Neural cell (in vitro differentiated cells): ENCODE measurements at regions not wholly inside any gene's neighbourhood (a gene's known extent, or its start where the extent isn't known, plus 50 kb on each side); places are given as distances from the start of the nearest gene placed in this dataset.

Experiments
- H2AFZ ChIP-seq: fragments of 200-600, 300-800 bp; sonication (generic), shearing (Covaris generic); 2 replicates; pipeline ENCODE4 v1.6.0; 2014; ENCODE audit warnings: low read depth, mild to moderate bottlenecking, antibody characterized with exemption, low read length, moderate library complexity
- H3F3A ChIP-seq: fragments of 200-600 bp; shearing (Covaris generic); 2 replicates; pipeline ENCODE4 v1.6.1; 2016; ENCODE audit warnings: mild to moderate bottlenecking, moderate library complexity, mixed read lengths, antibody characterized with exemption, low read length; ENCODE audit not compliant: insufficient read depth, poor library complexity, severe bottlenecking
- H3K27ac ChIP-seq: fragments of 200-600, 300-800 bp; sonication (generic), shearing (Covaris generic); 2 replicates; pipeline ENCODE4 v1.5.1; 2014; ENCODE audit warnings: mild to moderate bottlenecking, low read length, moderate library complexity
- H3K27me3 ChIP-seq: fragments of 300-800, 200-600 bp; sonication (generic), shearing (Covaris generic); 2 replicates; pipeline ENCODE4 v1.6.0; 2014; ENCODE audit warnings: mild to moderate bottlenecking, low read depth, low read length, moderate library complexity; ENCODE audit not compliant: insufficient read depth
- H3K36me3 ChIP-seq: fragments of 300-800, 200-600 bp; sonication (generic), shearing (Covaris generic); 2 replicates; pipeline ENCODE4 v1.5.1; 2014; ENCODE audit warnings: mild to moderate bottlenecking, antibody characterized with exemption, low read length, moderate library complexity; ENCODE audit not compliant: insufficient read depth
- H3K4me2 ChIP-seq: fragments of 300-800, 200-600 bp; sonication (generic), shearing (Covaris generic); 2 replicates; pipeline ENCODE4 v1.6.0; 2014; ENCODE audit warnings: mild to moderate bottlenecking, low read length
- H3K4me3 ChIP-seq: fragments of 300-800, 200-600 bp; sonication (generic), shearing (Covaris generic); 2 replicates; pipeline ENCODE4 v1.5.1; 2014; ENCODE audit warnings: mild to moderate bottlenecking, low read length, moderate library complexity
- H3K79me2 ChIP-seq: fragments of 200-600 bp; shearing (Covaris generic); replicated peaks from 2 replicates; pipeline ENCODE4 v1.6.0; 2014; ENCODE audit warnings: mild to moderate bottlenecking, low read length, moderate library complexity; ENCODE audit not compliant: insufficient read depth
- H3K9ac ChIP-seq: fragments of 300-800, 200-600 bp; sonication (generic), shearing (Covaris generic); 2 replicates; pipeline ENCODE4 v1.6.1; 2016; ENCODE audit warnings: mild to moderate bottlenecking, low read length, mixed read lengths
- H3K9me2 ChIP-seq: fragments of 200-600 bp; shearing (Covaris generic); 2 replicates; pipeline ENCODE4 v1.6.1; 2016; ENCODE audit warnings: mild to moderate bottlenecking, low read length, mixed read lengths; ENCODE audit not compliant: insufficient read depth
- H3K9me3 ChIP-seq: fragments of 200-600, 300-800 bp; sonication (generic), shearing (Covaris generic); 2 replicates; pipeline ENCODE4 v1.6.1; 2016; ENCODE audit warnings: mild to moderate bottlenecking, mixed run types, low read length, moderate library complexity, mixed read lengths
- H4K20me1 ChIP-seq: fragments of 200-600 bp; shearing (Covaris generic); 2 replicates; pipeline ENCODE4 v1.6.1; 2016; ENCODE audit warnings: mild to moderate bottlenecking, mixed run types; ENCODE audit not compliant: insufficient read depth
- EP300 ChIP-seq: fragments of 450-650 bp; conservative IDR thresholded peaks from 2 replicates; pipeline ENCODE4 v1.6.1; 2014; ENCODE audit warnings: antibody characterized with exemption, mild to moderate bottlenecking, moderate library complexity; ENCODE audit not compliant: poor library complexity, severe bottlenecking
- EZH2 ChIP-seq: fragments of 200-600, 300-800 bp; shearing (Covaris generic), sonication (generic); IDR thresholded peaks from 2 replicates; pipeline ENCODE4 v1.6.1; 2014; ENCODE audit warnings: antibody characterized with exemption, low read length, borderline replicate concordance, mild to moderate bottlenecking; ENCODE audit not compliant: insufficient read depth, poor library complexity, severe bottlenecking
- MXI1 ChIP-seq: fragments of 450-650 bp; conservative IDR thresholded peaks from 2 replicates; pipeline ENCODE4 v1.6.1; 2014; ENCODE audit warnings: antibody characterized with exemption, mild to moderate bottlenecking; ENCODE audit not compliant: poor library complexity, severe bottlenecking
- POLR2AphosphoS5 ChIP-seq: IDR thresholded peaks from 2 replicates; pipeline ENCODE4 v1.6.1; 2012
- RAD21 ChIP-seq: fragments of 450-650 bp; conservative IDR thresholded peaks from 2 replicates; pipeline ENCODE4 v1.6.1; 2014; ENCODE audit warnings: antibody characterized with exemption, mild to moderate bottlenecking, moderate library complexity
- SMC3 ChIP-seq: fragments of 450-650 bp; conservative IDR thresholded peaks from 2 replicates; pipeline ENCODE4 v1.6.1; 2014; ENCODE audit warnings: antibody characterized with exemption, mild to moderate bottlenecking, moderate library complexity; ENCODE audit not compliant: poor library complexity
- TAF1 ChIP-seq: IDR thresholded peaks from 2 replicates; pipeline ENCODE4 v1.6.1; 2012; ENCODE audit warnings: low read depth
- TF ChIP-seq, protein P1 (sequence below): fragments of 450-650 bp; IDR thresholded peaks from 2 replicates; pipeline ENCODE4 v1.5.1; 2014; ENCODE audit warnings: antibody characterized with exemption, mild to moderate bottlenecking, moderate library complexity; ENCODE audit not compliant: poor library complexity, severe bottlenecking
- TF ChIP-seq, protein P2 (sequence below): IDR thresholded peaks from 2 replicates; pipeline ENCODE4 v1.6.1; 2012; ENCODE audit warnings: borderline replicate concordance

DNA sequence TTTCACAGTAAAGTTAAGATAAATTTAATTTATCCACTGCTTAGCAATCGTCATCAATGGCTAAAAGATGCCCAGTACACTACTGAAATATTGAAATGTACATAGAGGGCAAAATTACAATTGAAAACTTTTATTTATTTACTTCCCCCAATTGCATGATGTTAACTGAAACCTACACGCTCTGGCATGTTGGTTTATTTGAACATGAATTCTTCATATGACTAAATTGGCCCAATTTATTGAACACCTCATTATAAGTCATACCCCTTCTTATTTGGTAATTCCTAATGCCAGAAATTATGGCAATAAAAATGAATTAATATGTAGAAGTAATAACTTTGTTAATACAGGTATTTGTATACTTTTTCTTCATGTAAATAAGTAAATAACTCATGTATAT lies 183.0 kb upstream of the ZC3H15 start:
- no peaks in the 10 kb centered on the region for H3K36me3 ChIP-seq
- TF ChIP-seq, protein P1, sequence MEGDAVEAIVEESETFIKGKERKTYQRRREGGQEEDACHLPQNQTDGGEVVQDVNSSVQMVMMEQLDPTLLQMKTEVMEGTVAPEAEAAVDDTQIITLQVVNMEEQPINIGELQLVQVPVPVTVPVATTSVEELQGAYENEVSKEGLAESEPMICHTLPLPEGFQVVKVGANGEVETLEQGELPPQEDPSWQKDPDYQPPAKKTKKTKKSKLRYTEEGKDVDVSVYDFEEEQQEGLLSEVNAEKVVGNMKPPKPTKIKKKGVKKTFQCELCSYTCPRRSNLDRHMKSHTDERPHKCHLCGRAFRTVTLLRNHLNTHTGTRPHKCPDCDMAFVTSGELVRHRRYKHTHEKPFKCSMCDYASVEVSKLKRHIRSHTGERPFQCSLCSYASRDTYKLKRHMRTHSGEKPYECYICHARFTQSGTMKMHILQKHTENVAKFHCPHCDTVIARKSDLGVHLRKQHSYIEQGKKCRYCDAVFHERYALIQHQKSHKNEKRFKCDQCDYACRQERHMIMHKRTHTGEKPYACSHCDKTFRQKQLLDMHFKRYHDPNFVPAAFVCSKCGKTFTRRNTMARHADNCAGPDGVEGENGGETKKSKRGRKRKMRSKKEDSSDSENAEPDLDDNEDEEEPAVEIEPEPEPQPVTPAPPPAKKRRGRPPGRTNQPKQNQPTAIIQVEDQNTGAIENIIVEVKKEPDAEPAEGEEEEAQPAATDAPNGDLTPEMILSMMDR: no peak
- no peak for TF ChIP-seq MXI1
- no peak for TF ChIP-seq SMC3
- TF ChIP-seq EZH2: no peak
- TF ChIP-seq RAD21: no peak
- TF ChIP-seq TAF1: no peak
- TF ChIP-seq EP300: no peak
- TF ChIP-seq POLR2AphosphoS5: no peak
- TF ChIP-seq, protein P2, sequence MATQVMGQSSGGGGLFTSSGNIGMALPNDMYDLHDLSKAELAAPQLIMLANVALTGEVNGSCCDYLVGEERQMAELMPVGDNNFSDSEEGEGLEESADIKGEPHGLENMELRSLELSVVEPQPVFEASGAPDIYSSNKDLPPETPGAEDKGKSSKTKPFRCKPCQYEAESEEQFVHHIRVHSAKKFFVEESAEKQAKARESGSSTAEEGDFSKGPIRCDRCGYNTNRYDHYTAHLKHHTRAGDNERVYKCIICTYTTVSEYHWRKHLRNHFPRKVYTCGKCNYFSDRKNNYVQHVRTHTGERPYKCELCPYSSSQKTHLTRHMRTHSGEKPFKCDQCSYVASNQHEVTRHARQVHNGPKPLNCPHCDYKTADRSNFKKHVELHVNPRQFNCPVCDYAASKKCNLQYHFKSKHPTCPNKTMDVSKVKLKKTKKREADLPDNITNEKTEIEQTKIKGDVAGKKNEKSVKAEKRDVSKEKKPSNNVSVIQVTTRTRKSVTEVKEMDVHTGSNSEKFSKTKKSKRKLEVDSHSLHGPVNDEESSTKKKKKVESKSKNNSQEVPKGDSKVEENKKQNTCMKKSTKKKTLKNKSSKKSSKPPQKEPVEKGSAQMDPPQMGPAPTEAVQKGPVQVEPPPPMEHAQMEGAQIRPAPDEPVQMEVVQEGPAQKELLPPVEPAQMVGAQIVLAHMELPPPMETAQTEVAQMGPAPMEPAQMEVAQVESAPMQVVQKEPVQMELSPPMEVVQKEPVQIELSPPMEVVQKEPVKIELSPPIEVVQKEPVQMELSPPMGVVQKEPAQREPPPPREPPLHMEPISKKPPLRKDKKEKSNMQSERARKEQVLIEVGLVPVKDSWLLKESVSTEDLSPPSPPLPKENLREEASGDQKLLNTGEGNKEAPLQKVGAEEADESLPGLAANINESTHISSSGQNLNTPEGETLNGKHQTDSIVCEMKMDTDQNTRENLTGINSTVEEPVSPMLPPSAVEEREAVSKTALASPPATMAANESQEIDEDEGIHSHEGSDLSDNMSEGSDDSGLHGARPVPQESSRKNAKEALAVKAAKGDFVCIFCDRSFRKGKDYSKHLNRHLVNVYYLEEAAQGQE: no peak
- H3K9me3 ChIP-seq: no peaks in the 10 kb centered on the region
- no peaks in the 10 kb centered on the region for H3K9me2 ChIP-seq
- H3K4me3 ChIP-seq: no peak overlapping the region
- no peak overlapping the region for H3K4me2 ChIP-seq
- H3K27ac ChIP-seq: no peak overlapping the region
- H2AFZ ChIP-seq: no peak overlapping the region
- no peaks in the 10 kb centered on the region for H3F3A ChIP-seq
- H3K9ac ChIP-seq: no peak overlapping the region
- no peaks in the 10 kb centered on the region for H3K27me3 ChIP-seq
- no peaks in the 10 kb centered on the region for H4K20me1 ChIP-seq
- no peaks in the 10 kb centered on the region for H3K79me2 ChIP-seq

DNA sequence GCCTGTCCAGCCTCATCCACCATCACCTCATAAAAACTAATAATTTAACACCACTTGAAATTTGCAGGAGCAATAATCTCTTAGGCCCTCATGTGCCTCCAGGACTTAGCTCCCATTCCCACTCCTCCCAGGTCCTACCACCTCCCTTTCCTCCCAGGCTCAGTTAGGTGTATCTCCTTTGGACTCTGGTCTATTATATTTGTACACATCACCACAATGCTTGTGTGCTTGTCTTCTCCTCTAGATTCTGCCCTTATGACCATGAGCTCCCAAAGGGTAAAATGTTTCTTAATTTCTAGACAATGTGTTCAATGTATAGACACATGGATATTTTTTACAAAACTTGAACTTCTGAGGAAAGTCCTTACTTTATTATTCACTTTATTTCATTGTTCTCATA lies 182.0 kb upstream of the ZC3H15 start:
- Histone ChIP-seq H3K36me3 (no peaks in the 10 kb centered on the region), H4K20me1 (no peaks in the 10 kb centered on the region)

More for the DNA sequence above, 182.0 kb upstream of the ZC3H15 start:
- no peak overlapping the region for H3K9ac ChIP-seq
- no peak overlapping the region for H3K27ac ChIP-seq
- H2AFZ ChIP-seq: no peak overlapping the region
- no peak overlapping the region for H3K4me3 ChIP-seq
- TF ChIP-seq, protein P1: no peak
- TF ChIP-seq EZH2: no peak
- TF ChIP-seq POLR2AphosphoS5: no peak
- TF ChIP-seq EP300: no peak
- no peak for TF ChIP-seq MXI1
- no peak for TF ChIP-seq TAF1
- TF ChIP-seq, protein P2: no peak
- no peak for TF ChIP-seq SMC3
- no peak for TF ChIP-seq RAD21
- H3K27me3 ChIP-seq: no peaks in the 10 kb centered on the region
- H3K9me2 ChIP-seq: no peaks in the 10 kb centered on the region
- no peaks in the 10 kb centered on the region for H3K9me3 ChIP-seq
- no peaks in the 10 kb centered on the region for H3F3A ChIP-seq
- no peak overlapping the region for H3K4me2 ChIP-seq
- H3K79me2 ChIP-seq: no peaks in the 10 kb centered on the region
